Neuronal stem cell (in vitro differentiated cells): ENCODE measurements at regions not wholly inside any gene's neighbourhood (a gene's known extent, or its start where the extent isn't known, plus 50 kb on each side); places are given as distances from the start of the nearest gene placed in this dataset.

ENCODE experiments used
- DNase-seq: peaks from one replicate; pipeline ENCODE4 v3.0.0-alpha.2; 2013; ENCODE audit warnings: low spot score
- H2AFZ ChIP-seq: one replicate; pipeline ENCODE4 v1.6.1; 2013; ENCODE audit warnings: mild to moderate bottlenecking, low read length, inconsistent platforms
- H2AK5ac ChIP-seq: 2 replicates; pipeline ENCODE4 v1.6.1; 2013; ENCODE audit warnings: low read depth, mild to moderate bottlenecking, inconsistent platforms, low read length, moderate library complexity, mixed read lengths
- H2BK120ac ChIP-seq: 2 replicates; pipeline ENCODE4 v1.6.1; 2013; ENCODE audit warnings: low read depth, mild to moderate bottlenecking, inconsistent platforms, low read length, moderate library complexity, mixed read lengths
- H2BK12ac ChIP-seq: one replicate; pipeline ENCODE4 v1.6.1; 2013; ENCODE audit warnings: low read length, inconsistent platforms
- H2BK15ac ChIP-seq: 2 replicates; pipeline ENCODE4 v1.6.1; 2013; ENCODE audit warnings: mild to moderate bottlenecking, low read length, inconsistent platforms, mixed read lengths
- H2BK5ac ChIP-seq: one replicate; pipeline ENCODE4 v1.6.1; 2013; ENCODE audit warnings: inconsistent platforms, mild to moderate bottlenecking, low read length, moderate library complexity
- H3K14ac ChIP-seq: one replicate; pipeline ENCODE4 v1.6.1; 2013; ENCODE audit warnings: low read length, inconsistent platforms
- H3K18ac ChIP-seq: 2 replicates; pipeline ENCODE4 v1.6.1; 2013; ENCODE audit warnings: low read length, inconsistent platforms
- H3K23ac ChIP-seq: 2 replicates; pipeline ENCODE4 v1.6.1; 2013; ENCODE audit warnings: low read depth, mild to moderate bottlenecking, mixed read lengths, low read length, inconsistent platforms; ENCODE audit not compliant: poor library complexity
- H3K27ac ChIP-seq: replicated peaks from 3 replicates; pipeline ENCODE4 v1.5.1; 2013; ENCODE audit warnings: low read length, inconsistent platforms
- H3K27me3 ChIP-seq, 3 experiments: 2 replicates each; pipeline ENCODE4 v1.6.1; 2013; ENCODE audit warnings: low read length in 3 of 3, mild to moderate bottlenecking in 2 of 3, inconsistent platforms in 1 of 3, low read depth in 1 of 3, mixed read lengths in 1 of 3, moderate library complexity in 1 of 3; ENCODE audit not compliant: control insufficient read depth in 3 of 3, insufficient read depth in 3 of 3
- H3K36me3 ChIP-seq, 2 donors: replicated peaks in 1 of 2; 2 replicates each; pipeline ENCODE4 v1.6.1; 2013; ENCODE audit warnings: low read length in 2 of 2; ENCODE audit not compliant: control insufficient read depth in 2 of 2, insufficient read depth in 2 of 2
- H3K4ac ChIP-seq: 2 replicates; pipeline ENCODE4 v1.6.1; 2013; ENCODE audit warnings: inconsistent platforms, mild to moderate bottlenecking, low read length, moderate library complexity
- H3K4me1 ChIP-seq, 2 donors: 1 replicate in 1 of 2; 2 replicates in 1 of 2; pipeline ENCODE4 v1.6.1; 2013; ENCODE audit warnings: low read length in 2 of 2, low read depth in 1 of 2; ENCODE audit not compliant: control insufficient read depth in 2 of 2, insufficient read depth in 1 of 2
- H3K4me2 ChIP-seq: one replicate; pipeline ENCODE4 v1.6.1; 2013; ENCODE audit warnings: mild to moderate bottlenecking, low read length, inconsistent platforms; ENCODE audit not compliant: insufficient read depth, poor library complexity, severe bottlenecking
- H3K4me3 ChIP-seq, 2 donors: 2 replicates each; pipeline ENCODE4 v1.5.1; 2013; ENCODE audit warnings: low read length in 2 of 2, mild to moderate bottlenecking in 2 of 2, inconsistent platforms in 1 of 2, moderate library complexity in 1 of 2
- H3K79me1 ChIP-seq: one replicate; pipeline ENCODE4 v1.6.1; 2013; ENCODE audit warnings: low read depth, mild to moderate bottlenecking, inconsistent platforms, low read length, moderate library complexity
- H3K9ac ChIP-seq: one replicate; pipeline ENCODE4 v1.6.1; 2013; ENCODE audit warnings: mild to moderate bottlenecking, low read depth, low read length, inconsistent platforms; ENCODE audit not compliant: poor library complexity
- H3K9me3 ChIP-seq, 2 donors: replicated peaks in 1 of 2; 2 replicates each; pipeline versions ENCODE3 to v1.6.1; 2013; ENCODE audit warnings: low read length in 2 of 2, mild to moderate bottlenecking in 2 of 2, inconsistent platforms in 1 of 2, low read depth in 1 of 2, mixed read lengths in 1 of 2, moderate library complexity in 1 of 2; ENCODE audit not compliant: control insufficient read depth in 2 of 2, insufficient read depth in 1 of 2
- H4K8ac ChIP-seq: one replicate; pipeline ENCODE4 v1.6.1; 2013; ENCODE audit warnings: low read depth, mild to moderate bottlenecking, inconsistent platforms, low read length, moderate library complexity
- H4K91ac ChIP-seq: one replicate; pipeline ENCODE4 v1.6.1; 2013; ENCODE audit warnings: low read length, low read depth, mild to moderate bottlenecking, inconsistent platforms; ENCODE audit not compliant: poor library complexity
- WGBS, 2 donors: extraction: QIAGEN DNeasy Blood & Tissue Kit; methylation state at CpG; one replicate each; pipeline ENCODE4 v1.1.7; 2013; ENCODE audit warnings: missing lambda C conversion rate in 2 of 2, mixed read lengths in 1 of 2; ENCODE audit not compliant: insufficient read length in 2 of 2, insufficient replicate concordance in 1 of 2; ENCODE audit errors: extremely low coverage in 2 of 2; 5-methylcytosine and 5-hydroxymethylcytosine counted together

DNA sequence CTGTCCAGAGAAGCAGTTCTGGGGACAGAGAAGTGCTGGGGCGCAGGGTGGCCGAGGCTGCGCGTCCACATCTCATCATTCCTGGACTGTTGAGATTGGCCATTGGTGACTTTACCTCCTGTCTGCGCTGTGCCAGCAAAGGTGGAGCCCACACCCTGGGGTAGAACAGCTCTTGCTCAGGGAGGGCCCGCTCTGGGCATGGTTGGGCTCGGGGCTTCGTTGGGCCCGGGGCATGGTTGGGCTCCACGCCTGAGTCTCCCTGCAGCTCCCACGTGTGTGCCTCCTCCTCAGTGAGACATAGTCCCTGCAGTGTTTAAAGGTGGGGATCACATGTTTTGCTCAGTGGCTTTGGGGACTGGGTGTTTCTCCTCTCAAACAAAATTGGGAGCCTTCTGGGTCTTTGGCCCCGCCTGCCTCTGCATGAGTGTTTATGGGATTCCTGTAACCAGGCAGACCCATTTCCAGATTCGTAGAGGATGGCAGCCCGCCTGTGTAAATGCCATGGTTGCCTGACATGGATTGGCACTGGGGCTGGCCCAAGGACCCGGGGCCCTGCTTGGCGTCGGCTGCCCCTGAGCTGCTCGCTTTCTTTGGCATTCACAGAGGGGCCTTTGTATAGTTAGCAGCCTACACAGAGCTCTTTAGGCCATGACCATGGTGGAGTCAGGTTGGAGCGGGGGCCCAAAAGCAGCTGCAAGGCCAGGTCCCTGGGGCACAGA, 104.6 kb downstream of the TLR5 start:
- Histone ChIP-seq H2BK15ac (peak overlapping the region; percentile 62), H3K9me3 (no peaks in the 10 kb centered on the region), H4K91ac (no peak overlapping the region), H2BK120ac (no peak overlapping the region), H3K36me3 (no peaks in the 10 kb centered on the region), H3K79me1 (no peaks in the 10 kb centered on the region), H3K18ac (peak overlapping the region; percentile 72), H3K14ac (peak overlapping the region; percentile 31), H3K4me2 (no peak overlapping the region), H3K4me3 (no peak overlapping the region), H3K27me3 (peaks cover 0 to 8% (median 0%) of the 10 kb centered on the region in 3 experiments), H4K8ac (no peak overlapping the region), H3K23ac (no peak overlapping the region), H3K27ac (no peak overlapping the region), H3K9ac (no peak overlapping the region), H2BK5ac (peak overlapping the region; percentile 29), H2BK12ac (no peak overlapping the region), H2AK5ac (peak overlapping the region; percentile 48), H3K4ac (no peak overlapping the region), H3K4me1 (no peaks in the 10 kb centered on the region), H2AFZ (no peak overlapping the region)
- no peak for DNase-seq
- WGBS, 2 donors, result no CpG with 5 or more reads among the region's 19 CpGs

- Histone ChIP-seq H2BK15ac (no peak overlapping the region), H3K18ac (peak overlapping the region; percentile 33), H2BK12ac (no peak overlapping the region), H3K23ac (no peak overlapping the region), H4K8ac (no peak overlapping the region), H3K27ac (no peak overlapping the region), H2BK120ac (no peak overlapping the region), H2AK5ac (no peak overlapping the region), H3K27me3 (peaks cover 0 to 8% (median 0%) of the 10 kb centered on the region in 3 experiments), H3K79me1 (no peaks in the 10 kb centered on the region), H2BK5ac (no peak overlapping the region), H3K4me3 (no peak overlapping the region), H3K4ac (no peak overlapping the region), H4K91ac (no peak overlapping the region), H3K4me1 (no peaks in the 10 kb centered on the region), H3K9ac (no peak overlapping the region), H3K9me3 (no peaks in the 10 kb centered on the region), H3K36me3 (no peaks in the 10 kb centered on the region), H3K4me2 (no peak overlapping the region), H2AFZ (no peak overlapping the region), H3K14ac (no peak overlapping the region)
- no CpG with 5 or more reads among the region's 6 CpGs for WGBS, 2 donors
- DNase-seq, result no peak
Observed at GRCh38 chr1:223039990-223040389, 103.1 kb downstream of the TLR5 start.

DNA sequence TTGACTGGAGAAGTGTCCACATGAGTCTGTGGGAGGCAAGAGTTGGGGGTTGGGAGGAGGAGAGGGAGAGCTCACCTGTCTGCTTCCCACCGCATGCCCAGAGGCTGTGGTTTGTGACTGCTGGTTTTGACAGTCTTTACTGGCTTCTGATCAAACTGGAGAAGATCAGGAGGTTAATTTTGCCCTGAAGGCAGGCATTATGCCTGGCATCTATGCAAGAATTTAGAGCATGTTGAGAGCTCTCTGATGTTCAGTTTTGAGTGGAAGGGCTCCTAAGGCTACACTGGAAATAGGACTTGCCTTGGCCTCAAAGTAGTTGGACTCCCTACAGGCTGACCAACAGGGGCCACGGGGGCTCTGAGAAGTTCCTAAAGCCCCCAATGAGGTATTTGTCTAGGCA, 101.6 kb downstream of the TLR5 start:
- Histone ChIP-seq H3K14ac (no peak overlapping the region), H3K79me1 (no peaks in the 10 kb centered on the region), H3K9me3 (no peaks in the 10 kb centered on the region), H3K4me1 (no peaks in the 10 kb centered on the region), H4K8ac (no peak overlapping the region), H2BK5ac (no peak overlapping the region), H2BK120ac (no peak overlapping the region), H3K4me2 (no peak overlapping the region), H2BK12ac (no peak overlapping the region), H3K18ac (no peak overlapping the region), H4K91ac (no peak overlapping the region), H3K36me3 (no peaks in the 10 kb centered on the region), H2AFZ (no peak overlapping the region), H3K4me3 (no peak overlapping the region), H3K27ac (no peak overlapping the region), H3K27me3 (peaks cover 0 to 7% (median 0%) of the 10 kb centered on the region in 3 experiments), H2AK5ac (no peak overlapping the region), H3K23ac (no peak overlapping the region), H2BK15ac (no peak overlapping the region), H3K9ac (no peak overlapping the region), H3K4ac (no peak overlapping the region)
- no peak for DNase-seq
- no CpG with 5 or more reads among the region's 2 CpGs for WGBS, 2 donors

DNA sequence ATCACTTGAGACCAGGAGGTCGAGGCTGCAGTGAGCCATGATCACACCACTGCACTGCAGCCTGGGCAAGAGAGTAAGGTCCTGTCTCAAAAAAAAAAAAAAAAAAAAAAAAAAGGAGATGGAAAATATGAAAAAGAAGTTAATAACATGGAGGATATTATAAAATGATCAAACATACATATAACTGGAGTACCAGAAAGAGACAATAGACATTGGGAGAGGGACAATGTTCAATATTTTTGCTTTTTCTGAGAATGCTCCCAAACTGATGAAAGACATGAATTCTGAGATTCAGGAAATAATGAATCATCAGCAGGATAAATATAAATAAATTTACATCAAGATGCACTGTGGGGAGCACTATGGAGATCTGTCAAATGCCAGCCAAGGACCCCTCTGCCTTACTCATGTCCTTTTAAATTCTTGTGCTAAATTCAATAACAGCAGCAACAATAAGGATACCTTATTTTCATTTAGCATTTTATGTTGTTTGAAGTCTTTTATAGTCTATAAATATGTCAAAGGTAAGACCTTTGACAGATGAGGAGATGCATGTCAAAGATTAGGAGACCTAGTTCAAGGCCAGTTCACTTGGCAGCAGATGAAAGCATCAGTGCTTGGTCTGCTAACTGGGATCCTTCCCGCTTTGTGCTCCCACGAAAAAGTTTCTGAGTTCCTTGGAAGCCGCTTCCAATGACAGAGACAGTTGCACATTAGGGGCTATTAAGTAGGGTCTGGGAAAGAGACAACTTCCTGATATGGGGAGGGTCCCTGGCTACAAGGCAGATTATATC, 97.7 kb downstream of the TLR5 start:
- H2BK15ac ChIP-seq, result no peak overlapping the region
- H2AK5ac ChIP-seq, result no peak overlapping the region
- no peak overlapping the region for H2BK12ac ChIP-seq
- no peak overlapping the region for H3K9ac ChIP-seq
- no peak overlapping the region for H4K8ac ChIP-seq
- H3K4me1 ChIP-seq, result no peaks in the 10 kb centered on the region
- H4K91ac ChIP-seq, result no peak overlapping the region
- no peak for DNase-seq
- no peak overlapping the region for H3K4me2 ChIP-seq
- no peaks in the 10 kb centered on the region for H3K36me3 ChIP-seq
- no peak overlapping the region for H2AFZ ChIP-seq
- H3K27ac ChIP-seq, result no peak overlapping the region
- H3K79me1 ChIP-seq, result no peaks in the 10 kb centered on the region
- H3K4ac ChIP-seq, result no peak overlapping the region
- H3K18ac ChIP-seq, result no peak overlapping the region
- H2BK5ac ChIP-seq, result no peak overlapping the region
- H3K14ac ChIP-seq, result no peak overlapping the region
- H3K4me3 ChIP-seq, result no peak overlapping the region
- no peaks in the 10 kb centered on the region for H3K27me3 ChIP-seq
- WGBS, 2 donors, result no CpG with 5 or more reads among the region's 4 CpGs
- no peaks in the 10 kb centered on the region for H3K9me3 ChIP-seq
- H3K23ac ChIP-seq, result no peak overlapping the region
- no peak overlapping the region for H2BK120ac ChIP-seq
